ENCODE measurements at regions not wholly inside any gene's neighbourhood (a gene's known extent, or its start where the extent isn't known, plus 50 kb on each side); places are given as distances from the start of the nearest gene placed in this dataset.

GRCh38 chr9:119533504-119533903 is 164.3 kb upstream of the BRINP1 start:
- TF ChIP-seq EZH2 (IDR thresholded peaks at IDR 0.05; ENCODE audit: borderline replicate concordance, low read depth, low read length, severe bottlenecking) (no peak), GATA2 (IDR thresholded peaks at IDR 0.05; ENCODE audit: insufficient read depth, insufficient read length, low read depth, low read length) (no peak), CTCF (IDR thresholded peaks at IDR 0.05; ENCODE audit: extremely low read depth in 1 of 2, insufficient read depth in 1 of 2, low read depth in 1 of 2, low read length in 2 of 2) (no peak), POLR2A (IDR thresholded peaks at IDR 0.05; ENCODE audit: low read depth, low read length) (no peak)

All from endothelial cell of umbilical vein (primary cell).